ENCODE measurements at regions not wholly inside any gene's neighbourhood (a gene's known extent, or its start where the extent isn't known, plus 50 kb on each side); places are given as distances from the start of the nearest gene placed in this dataset.

DNA sequence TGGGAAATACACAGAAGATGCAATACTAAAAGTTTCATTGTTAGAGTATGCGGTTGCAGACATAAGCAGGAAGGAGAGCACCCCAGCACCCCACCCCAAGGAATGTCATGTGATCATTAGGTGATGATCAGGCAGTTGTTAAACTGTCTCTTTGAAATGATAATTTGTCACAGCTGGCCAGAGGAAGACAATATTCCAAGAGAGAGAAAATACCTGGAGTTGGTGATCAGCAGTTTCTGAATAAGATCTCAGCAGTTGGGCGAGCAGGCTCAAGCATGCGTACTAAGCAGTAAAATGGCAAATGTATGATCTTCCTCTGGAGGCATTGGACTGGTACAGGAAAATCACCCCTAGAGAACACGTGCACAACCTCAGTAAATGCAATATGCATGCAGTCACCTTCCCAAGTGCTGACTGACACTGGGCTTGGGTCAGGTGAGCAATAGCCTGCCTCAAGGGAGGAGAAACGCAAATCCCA is 250.1 kb upstream of the MBL2 start:
- Histone ChIP-seq H3K9ac (no peak overlapping the region), H3K4me2 (peak overlapping the region; percentile 11), H3K9me3 (ENCODE audit: low read depth) (no peaks in the 10 kb centered on the region), H3K27me3 (no peaks in the 10 kb centered on the region), H3K79me2 (ENCODE audit: low read depth) (no peaks in the 10 kb centered on the region), H3K4me1 (peaks cover 12% of the 10 kb centered on the region), H3K36me3 (no peaks in the 10 kb centered on the region), H3K27ac (no peak overlapping the region), H3F3A (ENCODE audit: low read depth) (no peaks in the 10 kb centered on the region), H3K4me3 (no peak overlapping the region), H2AFZ (replicated peaks) (peak overlapping the region; percentile 44), H4K20me1 (ENCODE audit: low read depth) (no peaks in the 10 kb centered on the region)
- no peak for TF ChIP-seq EZH2phosphoT487 (IDR thresholded peaks at IDR 0.05)
- no peak for TF ChIP-seq EZH2 (IDR thresholded peaks at IDR 0.05)
- TF ChIP-seq, protein P1, sequence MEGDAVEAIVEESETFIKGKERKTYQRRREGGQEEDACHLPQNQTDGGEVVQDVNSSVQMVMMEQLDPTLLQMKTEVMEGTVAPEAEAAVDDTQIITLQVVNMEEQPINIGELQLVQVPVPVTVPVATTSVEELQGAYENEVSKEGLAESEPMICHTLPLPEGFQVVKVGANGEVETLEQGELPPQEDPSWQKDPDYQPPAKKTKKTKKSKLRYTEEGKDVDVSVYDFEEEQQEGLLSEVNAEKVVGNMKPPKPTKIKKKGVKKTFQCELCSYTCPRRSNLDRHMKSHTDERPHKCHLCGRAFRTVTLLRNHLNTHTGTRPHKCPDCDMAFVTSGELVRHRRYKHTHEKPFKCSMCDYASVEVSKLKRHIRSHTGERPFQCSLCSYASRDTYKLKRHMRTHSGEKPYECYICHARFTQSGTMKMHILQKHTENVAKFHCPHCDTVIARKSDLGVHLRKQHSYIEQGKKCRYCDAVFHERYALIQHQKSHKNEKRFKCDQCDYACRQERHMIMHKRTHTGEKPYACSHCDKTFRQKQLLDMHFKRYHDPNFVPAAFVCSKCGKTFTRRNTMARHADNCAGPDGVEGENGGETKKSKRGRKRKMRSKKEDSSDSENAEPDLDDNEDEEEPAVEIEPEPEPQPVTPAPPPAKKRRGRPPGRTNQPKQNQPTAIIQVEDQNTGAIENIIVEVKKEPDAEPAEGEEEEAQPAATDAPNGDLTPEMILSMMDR (IDR thresholded peaks at IDR 0.05) = no peak
- H3K27me3 Mint-ChIP-seq (ENCODE audit: insufficient read depth, low read depth) = no peaks in the 10 kb centered on the region
- DNase-seq (ENCODE audit: low spot score) = no peak
- H3K4me3 Mint-ChIP-seq = no peak overlapping the region
- no peak overlapping the region for H3K27ac Mint-ChIP-seq
- H3K4me1 Mint-ChIP-seq = peaks cover 19% of the 10 kb centered on the region
- no peaks in the 10 kb centered on the region for H3K36me3 Mint-ChIP-seq
- H3K9me3 Mint-ChIP-seq = no peaks in the 10 kb centered on the region

- Histone ChIP-seq H4K20me1 (ENCODE audit: low read depth) (no peaks in the 10 kb centered on the region), H3K4me1 (no peaks in the 10 kb centered on the region), H2AFZ (replicated peaks) (no peak overlapping the region), H3K36me3 (no peaks in the 10 kb centered on the region), H3K9ac (no peak overlapping the region), H3K79me2 (ENCODE audit: low read depth) (no peaks in the 10 kb centered on the region), H3K27ac (no peak overlapping the region), H3F3A (ENCODE audit: low read depth) (no peaks in the 10 kb centered on the region), H3K27me3 (no peaks in the 10 kb centered on the region), H3K4me2 (no peak overlapping the region), H3K9me3 (ENCODE audit: low read depth) (no peaks in the 10 kb centered on the region), H3K4me3 (no peak overlapping the region)
- Mint-ChIP-seq H3K4me3 (no peak overlapping the region), H3K27ac (no peak overlapping the region), H3K4me1 (no peaks in the 10 kb centered on the region), H3K36me3 (no peaks in the 10 kb centered on the region), H3K27me3 (ENCODE audit: insufficient read depth, low read depth) (no peaks in the 10 kb centered on the region), H3K9me3 (no peaks in the 10 kb centered on the region)
- no peak for DNase-seq (ENCODE audit: low spot score)
- TF ChIP-seq EZH2 (IDR thresholded peaks at IDR 0.05) = no peak
- TF ChIP-seq EZH2phosphoT487 (IDR thresholded peaks at IDR 0.05) = no peak
- TF ChIP-seq, protein P1 (IDR thresholded peaks at IDR 0.05) = no peak
Measured at GRCh38 chr10:53013201-53013810, 240.7 kb upstream of the MBL2 start.

DNA sequence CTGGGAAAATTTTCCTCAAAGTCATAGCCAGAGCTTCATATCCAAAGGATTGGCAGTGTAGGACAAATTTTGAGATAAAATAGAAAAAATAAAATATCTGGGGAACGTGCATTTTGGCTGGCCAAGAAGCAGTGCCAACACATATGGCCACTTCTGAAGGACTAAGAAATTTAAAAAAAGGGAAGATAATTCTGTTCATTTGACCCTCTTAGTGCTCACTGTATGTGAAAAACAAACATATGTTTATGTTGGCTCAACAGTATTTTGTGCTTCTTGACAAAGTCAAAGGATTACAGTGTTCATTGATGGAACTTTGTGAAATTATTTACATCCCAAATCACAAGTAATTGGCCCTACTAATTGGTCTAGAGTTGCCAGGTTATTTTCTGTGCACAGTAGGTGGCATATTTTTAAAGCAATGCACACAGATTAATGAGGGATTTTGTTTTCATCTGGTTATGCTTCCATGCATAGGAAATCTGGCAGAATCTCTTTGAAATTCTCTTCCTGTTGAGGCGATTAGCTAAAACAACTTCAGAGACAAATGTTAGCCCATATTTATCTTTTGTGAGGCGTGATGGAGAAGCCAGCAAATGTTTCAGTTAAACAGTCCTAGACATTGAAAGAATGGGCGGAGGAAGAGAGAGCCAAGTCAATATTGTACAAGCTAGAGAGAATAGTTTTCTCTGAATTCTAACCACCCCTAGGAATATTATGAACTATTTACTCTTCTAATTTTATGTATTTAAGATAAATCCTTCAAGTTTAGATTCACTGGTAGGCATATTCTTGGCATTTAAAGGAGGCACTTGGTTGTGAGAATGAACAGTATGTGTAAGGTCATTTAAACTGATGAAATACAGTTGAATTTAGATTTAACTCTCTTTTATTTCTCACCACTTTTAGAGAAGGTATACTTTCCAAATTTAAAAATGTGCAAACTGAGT is 237.7 kb upstream of the MBL2 start:
- TF ChIP-seq, protein P1 (IDR thresholded peaks at IDR 0.05) = no peak
- no peak for TF ChIP-seq EZH2phosphoT487 (IDR thresholded peaks at IDR 0.05)
- TF ChIP-seq EZH2 (IDR thresholded peaks at IDR 0.05) = no peak
- no peaks in the 10 kb centered on the region for H3K79me2 ChIP-seq (ENCODE audit: low read depth)
- H3K4me2 ChIP-seq = no peak overlapping the region
- no peak overlapping the region for H3K9ac ChIP-seq
- Mint-ChIP-seq H3K4me3 (no peak overlapping the region), H3K9me3 (no peaks in the 10 kb centered on the region), H3K27ac (no peak overlapping the region), H3K36me3 (no peaks in the 10 kb centered on the region), H3K27me3 (ENCODE audit: insufficient read depth, low read depth) (no peaks in the 10 kb centered on the region), H3K4me1 (no peaks in the 10 kb centered on the region)
- no peaks in the 10 kb centered on the region for H3K9me3 ChIP-seq (ENCODE audit: low read depth)
- H3K27me3 ChIP-seq = no peaks in the 10 kb centered on the region
- H2AFZ ChIP-seq (replicated peaks) = no peak overlapping the region
- DNase-seq (ENCODE audit: low spot score) = no peak
- no peak overlapping the region for H3K27ac ChIP-seq
- no peaks in the 10 kb centered on the region for H3F3A ChIP-seq (ENCODE audit: low read depth)
- H3K36me3 ChIP-seq = no peaks in the 10 kb centered on the region
- no peaks in the 10 kb centered on the region for H3K4me1 ChIP-seq
- H3K4me3 ChIP-seq = no peak overlapping the region
- no peaks in the 10 kb centered on the region for H4K20me1 ChIP-seq (ENCODE audit: low read depth)
